Right hindlimb (tissue), 1 donor: ENCODE measurements at regions not wholly inside any gene's neighbourhood (a gene's known extent, or its start where the extent isn't known, plus 50 kb on each side); places are given as distances from the start of the nearest gene placed in this dataset.
A peak's percentile ranks its signal among the peaks of the same experiment; 100 is the strongest.

ENCODE experiments used
- DNase-seq: peaks from one replicate; pipeline ENCODE4 v3.0.0-alpha.2; 2018

DNA sequence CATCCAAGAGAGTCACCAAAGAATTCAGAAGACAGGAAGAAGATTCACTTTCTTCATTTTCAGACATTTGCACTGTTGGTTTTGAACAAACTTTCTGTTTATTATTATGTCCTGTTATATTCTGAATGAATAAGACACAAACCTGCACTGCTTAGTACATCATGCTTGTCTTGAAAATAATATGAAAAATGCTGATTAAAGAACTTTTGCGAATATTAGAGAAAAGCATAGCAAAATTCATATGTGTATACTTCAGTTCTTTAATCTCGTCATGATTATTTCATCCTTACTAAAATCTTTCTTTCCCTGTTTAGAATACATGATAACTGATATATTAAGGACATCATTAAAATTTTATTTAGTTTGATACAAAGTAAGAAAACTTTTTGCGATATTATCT, 504.1 kb downstream of the POM121L12 start:
- no peak for DNase-seq

DNA sequence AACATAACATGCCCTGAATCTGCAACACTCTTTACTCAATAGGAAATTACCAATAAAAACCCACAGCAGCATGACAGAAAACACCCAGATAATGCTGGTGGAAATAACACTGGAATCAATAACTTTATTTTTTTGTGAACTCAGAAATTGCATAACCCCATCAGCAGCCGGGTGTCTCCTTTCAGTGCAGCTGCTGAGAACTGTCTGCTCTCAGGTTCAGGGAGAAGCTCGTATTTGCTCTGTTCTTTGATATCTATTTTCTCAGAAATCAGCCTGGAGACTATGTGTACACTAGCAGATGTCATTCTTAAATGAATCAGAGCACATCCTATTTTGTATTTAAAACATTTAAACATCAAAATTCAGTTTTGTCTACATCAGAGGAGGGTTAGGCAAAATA, 506.0 kb downstream of the POM121L12 start:
- DNase-seq = peak; percentile 38

DNA sequence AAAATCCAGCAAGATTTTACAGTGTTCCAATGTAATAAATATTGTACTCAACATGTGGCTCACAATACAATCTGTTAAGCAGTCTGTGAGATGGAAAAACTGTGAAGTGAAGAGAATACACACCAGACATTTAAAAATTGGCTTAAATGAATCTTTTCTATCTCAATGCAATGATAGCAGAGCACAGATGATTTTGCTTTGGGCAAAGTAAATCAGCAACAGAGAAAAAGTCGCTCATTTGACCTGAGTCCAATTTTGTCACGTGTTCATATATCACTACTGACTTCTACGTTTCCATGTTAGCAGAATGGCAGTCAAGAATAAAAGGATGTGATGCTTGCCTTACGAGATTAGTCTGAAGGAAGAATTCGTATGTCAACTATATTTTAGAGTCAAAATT, 506.7 kb downstream of the POM121L12 start:
- no peak for DNase-seq
